ENCODE measurements at regions not wholly inside any gene's neighbourhood (a gene's known extent, or its start where the extent isn't known, plus 50 kb on each side); places are given as distances from the start of the nearest gene placed in this dataset.

DNA sequence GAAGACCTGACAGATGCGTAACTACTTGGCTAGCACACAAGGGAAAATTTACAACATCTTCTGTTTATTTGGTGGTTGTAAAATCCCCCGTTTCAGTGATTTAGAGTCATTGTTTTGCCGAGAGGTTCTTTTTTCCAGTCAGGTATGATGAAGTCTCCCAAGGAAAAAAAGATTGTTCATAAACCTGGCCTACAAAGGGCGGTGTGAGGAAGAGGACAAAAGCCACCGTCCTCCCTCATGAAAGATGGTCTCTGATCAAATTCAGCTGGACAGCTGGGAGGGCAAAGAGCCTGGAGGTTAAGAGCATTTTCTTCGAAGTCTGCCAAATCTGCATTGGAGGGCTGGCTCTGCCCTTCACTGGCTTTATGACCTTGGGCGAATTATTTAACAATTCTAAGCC is 419.9 kb downstream of the HAPSTR1 start:
- no peaks in the 10 kb centered on the region for H3K36me3 ChIP-seq (ENCODE audit: control insufficient read depth, insufficient read depth, low read length)
- TF ChIP-seq, protein P1, sequence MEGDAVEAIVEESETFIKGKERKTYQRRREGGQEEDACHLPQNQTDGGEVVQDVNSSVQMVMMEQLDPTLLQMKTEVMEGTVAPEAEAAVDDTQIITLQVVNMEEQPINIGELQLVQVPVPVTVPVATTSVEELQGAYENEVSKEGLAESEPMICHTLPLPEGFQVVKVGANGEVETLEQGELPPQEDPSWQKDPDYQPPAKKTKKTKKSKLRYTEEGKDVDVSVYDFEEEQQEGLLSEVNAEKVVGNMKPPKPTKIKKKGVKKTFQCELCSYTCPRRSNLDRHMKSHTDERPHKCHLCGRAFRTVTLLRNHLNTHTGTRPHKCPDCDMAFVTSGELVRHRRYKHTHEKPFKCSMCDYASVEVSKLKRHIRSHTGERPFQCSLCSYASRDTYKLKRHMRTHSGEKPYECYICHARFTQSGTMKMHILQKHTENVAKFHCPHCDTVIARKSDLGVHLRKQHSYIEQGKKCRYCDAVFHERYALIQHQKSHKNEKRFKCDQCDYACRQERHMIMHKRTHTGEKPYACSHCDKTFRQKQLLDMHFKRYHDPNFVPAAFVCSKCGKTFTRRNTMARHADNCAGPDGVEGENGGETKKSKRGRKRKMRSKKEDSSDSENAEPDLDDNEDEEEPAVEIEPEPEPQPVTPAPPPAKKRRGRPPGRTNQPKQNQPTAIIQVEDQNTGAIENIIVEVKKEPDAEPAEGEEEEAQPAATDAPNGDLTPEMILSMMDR (conservative IDR thresholded peaks at IDR 0.05) = no peak
- no peak for DNase-seq
- no peak overlapping the region for H3K27ac ChIP-seq (ENCODE audit: low read depth, low read length)
- no peak overlapping the region for H3K4me3 Mint-ChIP-seq
- no peak overlapping the region for H3K27ac Mint-ChIP-seq
- peaks cover 13% of the 10 kb centered on the region for H3K9me3 Mint-ChIP-seq
- WGBS, 2 experiments (ENCODE audit: insufficient coverage in 1 of 2, insufficient read length in 1 of 2) = 89 to 94% methylated on average over 7 of the region's 7 CpGs
- peaks cover 6% of the 10 kb centered on the region for H3K27me3 Mint-ChIP-seq (ENCODE audit: insufficient read depth)
- no peaks in the 10 kb centered on the region for H3K36me3 Mint-ChIP-seq (ENCODE audit: low read depth)
- H3K9ac ChIP-seq (ENCODE audit: extremely low read depth, low read length, poor library complexity, severe bottlenecking) = no peak overlapping the region
- H3K4me1 ChIP-seq (ENCODE audit: control insufficient read depth, insufficient read depth, low read length) = no peaks in the 10 kb centered on the region
- H3K4me3 ChIP-seq (ENCODE audit: low read length) = no peak overlapping the region
- H3K27me3 ChIP-seq (ENCODE audit: control insufficient read depth, insufficient read depth, low read length, poor library complexity, severe bottlenecking) = no peaks in the 10 kb centered on the region
- no peaks in the 10 kb centered on the region for H3K4me1 Mint-ChIP-seq
- peaks cover 10% of the 10 kb centered on the region for H3K9me3 ChIP-seq (ENCODE audit: control insufficient read depth, low read length)

DNA sequence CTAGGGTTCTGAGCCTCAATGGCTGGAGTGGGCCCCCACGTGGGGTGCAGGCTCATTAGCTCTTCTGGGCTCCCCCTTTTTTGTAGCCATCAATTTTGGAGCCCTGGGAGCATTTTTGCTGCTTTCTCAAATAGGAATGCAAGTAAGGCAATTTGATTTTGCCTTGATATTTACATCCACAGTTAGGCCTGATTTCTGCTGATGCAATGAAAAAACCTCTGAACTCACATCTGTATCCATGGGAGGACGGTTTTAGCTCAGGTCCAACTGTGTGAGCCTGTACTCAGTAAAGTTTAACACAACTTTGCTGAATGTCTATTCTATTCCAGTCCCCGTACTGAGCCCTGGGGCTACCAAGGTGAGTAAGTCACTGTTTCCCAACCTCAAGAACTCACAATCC is 425.0 kb downstream of the HAPSTR1 start:
- peaks cover 6% of the 10 kb centered on the region for H3K27me3 Mint-ChIP-seq (ENCODE audit: insufficient read depth)
- peaks cover 2% of the 10 kb centered on the region for H3K4me1 ChIP-seq (ENCODE audit: control insufficient read depth, insufficient read depth, low read length)
- DNase-seq = no peak
- WGBS, 2 experiments (ENCODE audit: insufficient coverage in 1 of 2, insufficient read length in 1 of 2) = 85 to 100% methylated on average over 2 to 3 of the region's 3 CpGs
- H3K9me3 ChIP-seq (ENCODE audit: control insufficient read depth, low read length) = peaks cover 10% of the 10 kb centered on the region
- H3K4me3 Mint-ChIP-seq = no peak overlapping the region
- H3K27me3 ChIP-seq (ENCODE audit: control insufficient read depth, insufficient read depth, low read length, poor library complexity, severe bottlenecking) = no peaks in the 10 kb centered on the region
- H3K9me3 Mint-ChIP-seq = peaks cover 13% of the 10 kb centered on the region
- TF ChIP-seq, protein P1 (conservative IDR thresholded peaks at IDR 0.05) = no peak
- no peak overlapping the region for H3K27ac Mint-ChIP-seq
- no peak overlapping the region for H3K4me3 ChIP-seq (ENCODE audit: low read length)
- no peak overlapping the region for H3K27ac ChIP-seq (ENCODE audit: low read depth, low read length)
- H3K4me1 Mint-ChIP-seq = no peaks in the 10 kb centered on the region
- no peaks in the 10 kb centered on the region for H3K36me3 ChIP-seq (ENCODE audit: control insufficient read depth, insufficient read depth, low read length)
- H3K36me3 Mint-ChIP-seq (ENCODE audit: low read depth) = no peaks in the 10 kb centered on the region
- H3K9ac ChIP-seq (ENCODE audit: extremely low read depth, low read length, poor library complexity, severe bottlenecking) = no peak overlapping the region

DNA sequence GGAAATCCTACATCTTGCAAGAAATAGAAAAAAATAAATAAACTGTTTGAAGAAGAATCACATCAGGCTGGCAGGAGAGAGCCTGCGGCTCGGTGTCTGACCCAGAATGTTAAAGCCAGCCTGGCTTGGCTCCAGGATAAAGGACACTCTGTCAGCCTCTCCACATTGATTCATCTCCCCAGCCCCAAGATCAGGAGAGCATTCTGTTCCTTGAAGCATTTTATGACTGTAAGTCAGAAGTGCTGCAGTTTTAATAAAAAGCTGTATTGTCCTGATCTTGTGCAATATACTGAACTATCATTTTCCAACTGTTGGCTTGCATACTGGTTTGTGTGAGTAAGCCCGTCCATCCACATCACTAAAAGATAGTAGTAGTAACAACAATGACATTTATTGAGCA is 426.6 kb downstream of the HAPSTR1 start:
- H3K4me3 Mint-ChIP-seq = no peak overlapping the region
- H3K9me3 ChIP-seq (ENCODE audit: control insufficient read depth, low read length) = peaks cover 6% of the 10 kb centered on the region
- H3K27me3 ChIP-seq (ENCODE audit: control insufficient read depth, insufficient read depth, low read length, poor library complexity, severe bottlenecking) = no peaks in the 10 kb centered on the region
- H3K4me3 ChIP-seq (ENCODE audit: low read length) = no peak overlapping the region
- H3K4me1 Mint-ChIP-seq = peaks cover 13% of the 10 kb centered on the region
- H3K9ac ChIP-seq (ENCODE audit: extremely low read depth, low read length, poor library complexity, severe bottlenecking) = no peak overlapping the region
- no peaks in the 10 kb centered on the region for H3K36me3 ChIP-seq (ENCODE audit: control insufficient read depth, insufficient read depth, low read length)
- H3K4me1 ChIP-seq (ENCODE audit: control insufficient read depth, insufficient read depth, low read length) = peaks cover 2% of the 10 kb centered on the region
- TF ChIP-seq, protein P1 (conservative IDR thresholded peaks at IDR 0.05) = no peak
- peaks cover 10% of the 10 kb centered on the region for H3K9me3 Mint-ChIP-seq
- no peak for DNase-seq
- no peak overlapping the region for H3K27ac Mint-ChIP-seq
- H3K27ac ChIP-seq (ENCODE audit: low read depth, low read length) = no peak overlapping the region
- peaks cover 6% of the 10 kb centered on the region for H3K27me3 Mint-ChIP-seq (ENCODE audit: insufficient read depth)
- WGBS, 2 experiments (ENCODE audit: insufficient coverage in 1 of 2, insufficient read length in 1 of 2) = 90 to 100% methylated on average over 2 of the region's 3 CpGs
- no peaks in the 10 kb centered on the region for H3K36me3 Mint-ChIP-seq (ENCODE audit: low read depth)
